Brain microvascular endothelial cell (primary cell): ENCODE measurements at regions not wholly inside any gene's neighbourhood (a gene's known extent, or its start where the extent isn't known, plus 50 kb on each side); places are given as distances from the start of the nearest gene placed in this dataset.

Experiments
- DNase-seq: peaks from one replicate; pipeline ENCODE4 v3.0.0-alpha.2; 2020
- H3K27ac ChIP-seq: fragments of 250-450 bp; sonication (Bioruptor Pico); 2 replicates; pipeline ENCODE4 v1.5.1; 2020; ENCODE audit warnings: mild to moderate bottlenecking, moderate library complexity
- H3K27me3 ChIP-seq: fragments of 250-450 bp; sonication (Bioruptor Pico); replicated peaks from 2 replicates; pipeline ENCODE4 v1.5.1; 2020; ENCODE audit warnings: mild to moderate bottlenecking
- H3K36me3 ChIP-seq: fragments of 250-450 bp; sonication (Bioruptor Pico); replicated peaks from 2 replicates; pipeline ENCODE4 v1.5.1; 2020; ENCODE audit warnings: mild to moderate bottlenecking
- H3K4me3 ChIP-seq: 2 replicates; pipeline ENCODE4 v1.5.1; 2011; ENCODE audit warnings: low read depth, mild to moderate bottlenecking, control low read depth, low read length, moderate library complexity
- in situ Hi-C: cut with HindIII; loops from 2 replicates; pipeline ENCODE4 v1.10.0; 2017; ENCODE audit warnings: low sequenced_read_pairs, low pct_ligation_motif_present
- TF ChIP-seq, protein P1 (sequence below): IDR thresholded peaks from 2 replicates; pipeline ENCODE4 v1.5.1; 2011; ENCODE audit warnings: low read depth, mild to moderate bottlenecking, moderate library complexity, low read length, control low read depth, inconsistent platforms; ENCODE audit errors: missing control alignments

DNA sequence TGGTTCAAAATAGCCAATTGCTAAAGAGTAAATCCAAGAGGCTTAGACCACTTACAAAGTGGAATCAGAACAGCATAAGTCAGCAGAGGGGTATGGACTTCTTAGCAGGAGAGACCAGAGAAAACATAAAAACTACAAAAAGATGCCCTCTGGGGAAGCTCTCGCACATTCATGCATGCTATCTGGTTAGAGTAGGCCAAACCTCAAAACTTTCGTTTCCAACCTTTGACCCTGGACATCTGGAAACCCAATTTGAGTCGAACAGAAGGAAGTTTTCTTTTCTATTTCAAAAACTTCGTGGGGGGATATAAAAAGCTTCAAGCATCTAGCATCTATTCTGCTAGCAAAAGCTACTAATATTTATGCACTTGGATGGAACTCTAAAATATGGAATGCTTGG, 523.9 kb upstream of the AGTR1 start:
- Histone ChIP-seq H3K27ac (no peak overlapping the region), H3K36me3 (no peaks in the 10 kb centered on the region), H3K27me3 (no peaks in the 10 kb centered on the region), H3K4me3 (no peak overlapping the region)
- DNase-seq, result peak; percentile 20
- TF ChIP-seq, protein P1, sequence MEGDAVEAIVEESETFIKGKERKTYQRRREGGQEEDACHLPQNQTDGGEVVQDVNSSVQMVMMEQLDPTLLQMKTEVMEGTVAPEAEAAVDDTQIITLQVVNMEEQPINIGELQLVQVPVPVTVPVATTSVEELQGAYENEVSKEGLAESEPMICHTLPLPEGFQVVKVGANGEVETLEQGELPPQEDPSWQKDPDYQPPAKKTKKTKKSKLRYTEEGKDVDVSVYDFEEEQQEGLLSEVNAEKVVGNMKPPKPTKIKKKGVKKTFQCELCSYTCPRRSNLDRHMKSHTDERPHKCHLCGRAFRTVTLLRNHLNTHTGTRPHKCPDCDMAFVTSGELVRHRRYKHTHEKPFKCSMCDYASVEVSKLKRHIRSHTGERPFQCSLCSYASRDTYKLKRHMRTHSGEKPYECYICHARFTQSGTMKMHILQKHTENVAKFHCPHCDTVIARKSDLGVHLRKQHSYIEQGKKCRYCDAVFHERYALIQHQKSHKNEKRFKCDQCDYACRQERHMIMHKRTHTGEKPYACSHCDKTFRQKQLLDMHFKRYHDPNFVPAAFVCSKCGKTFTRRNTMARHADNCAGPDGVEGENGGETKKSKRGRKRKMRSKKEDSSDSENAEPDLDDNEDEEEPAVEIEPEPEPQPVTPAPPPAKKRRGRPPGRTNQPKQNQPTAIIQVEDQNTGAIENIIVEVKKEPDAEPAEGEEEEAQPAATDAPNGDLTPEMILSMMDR, result no peak
- in situ Hi-C loops, result no loop called here

DNA sequence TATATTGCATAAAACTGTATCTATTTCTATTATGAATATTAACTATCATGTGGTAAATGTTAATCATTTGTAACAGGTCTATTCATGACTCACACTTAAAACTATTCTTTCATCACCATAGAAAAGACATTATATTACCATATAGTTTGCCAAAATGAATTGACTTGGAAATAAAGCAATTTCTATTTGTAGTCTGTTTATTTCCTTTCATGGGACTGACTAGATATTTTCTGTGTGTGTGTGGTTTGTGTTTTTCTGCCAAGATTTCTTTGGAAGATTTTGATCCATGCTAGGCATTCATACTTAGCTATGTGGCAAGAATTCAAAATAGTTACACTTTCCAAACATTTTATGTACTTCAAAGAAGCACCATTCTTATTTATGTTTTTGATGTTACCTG, 522.5 kb upstream of the AGTR1 start:
- Histone ChIP-seq H3K27me3 (no peaks in the 10 kb centered on the region), H3K36me3 (no peaks in the 10 kb centered on the region), H3K27ac (no peak overlapping the region), H3K4me3 (no peak overlapping the region)
- in situ Hi-C loops, result no loop called here
- TF ChIP-seq, protein P1, result no peak
- no peak for DNase-seq

DNA sequence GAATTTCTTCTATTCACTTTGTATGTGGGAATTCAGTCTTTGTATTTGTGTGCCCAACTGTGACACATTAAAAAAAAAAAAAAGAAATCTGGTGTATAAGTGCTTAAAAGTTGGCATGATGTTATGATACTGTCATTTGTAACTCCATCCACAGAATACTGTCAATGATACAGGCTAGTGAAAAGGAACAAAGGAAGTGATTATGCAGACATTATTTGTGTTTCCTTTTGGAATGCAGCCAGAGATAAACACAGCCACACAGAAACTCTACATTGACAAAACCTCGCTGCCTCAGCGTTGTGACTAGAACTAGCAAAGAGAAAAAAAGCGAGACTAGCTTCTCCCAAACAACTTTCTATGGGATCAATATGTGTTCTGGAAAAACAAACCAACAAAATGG, 519.2 kb upstream of the AGTR1 start:
- H3K27me3 ChIP-seq, result no peaks in the 10 kb centered on the region
- in situ Hi-C loops, result no loop called here
- no peak overlapping the region for H3K4me3 ChIP-seq
- H3K36me3 ChIP-seq, result no peaks in the 10 kb centered on the region
- DNase-seq, result peak; percentile 31
- TF ChIP-seq, protein P1, result no peak
- no peak overlapping the region for H3K27ac ChIP-seq

DNA sequence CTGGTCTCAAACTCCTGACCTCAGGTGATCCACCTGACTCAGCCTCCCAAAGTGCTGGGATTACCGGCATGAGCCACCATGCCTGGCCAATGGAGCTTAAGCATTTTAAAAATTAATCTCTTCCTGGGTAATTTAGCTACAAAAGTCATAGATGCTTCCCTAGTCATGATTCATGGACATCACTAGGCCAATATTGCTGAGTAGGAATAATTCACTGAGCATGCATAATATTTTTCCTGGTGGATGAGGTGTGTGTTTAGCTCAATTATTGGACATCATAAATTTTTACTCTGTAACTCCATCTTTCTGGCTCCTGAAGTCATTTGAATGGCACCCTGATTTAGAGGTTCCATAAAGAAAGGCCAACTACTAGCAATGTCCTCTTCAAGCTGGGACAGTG, 512.9 kb upstream of the AGTR1 start:
- no peaks in the 10 kb centered on the region for H3K27me3 ChIP-seq
- no peak overlapping the region for H3K4me3 ChIP-seq
- in situ Hi-C loops, result no loop called here
- TF ChIP-seq, protein P1, result no peak
- no peak overlapping the region for H3K27ac ChIP-seq
- no peak for DNase-seq
- H3K36me3 ChIP-seq, result no peaks in the 10 kb centered on the region

DNA sequence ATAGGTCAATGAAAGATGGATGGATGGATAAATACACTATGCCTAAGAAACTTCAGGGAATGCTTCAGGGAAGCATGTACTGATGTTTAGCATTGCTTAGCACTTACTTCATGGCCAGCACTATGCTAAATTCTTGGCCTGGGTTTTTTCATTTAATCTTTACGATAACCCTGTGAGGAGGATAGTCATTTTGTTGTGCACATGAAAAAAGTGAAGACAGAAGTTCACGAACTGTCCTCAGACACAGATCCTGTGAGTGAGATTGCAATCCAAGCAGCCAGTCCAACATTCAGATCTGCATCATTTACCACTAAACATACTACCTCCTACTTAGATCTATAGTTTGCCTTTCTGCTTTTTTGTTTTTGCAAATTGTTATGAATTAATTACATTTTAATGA, 510.8 kb upstream of the AGTR1 start:
- H3K4me3 ChIP-seq, result no peak overlapping the region
- in situ Hi-C loops, result no loop called here
- H3K27me3 ChIP-seq, result no peaks in the 10 kb centered on the region
- TF ChIP-seq, protein P1, result no peak
- no peaks in the 10 kb centered on the region for H3K36me3 ChIP-seq
- DNase-seq, result no peak
- no peak overlapping the region for H3K27ac ChIP-seq

DNA sequence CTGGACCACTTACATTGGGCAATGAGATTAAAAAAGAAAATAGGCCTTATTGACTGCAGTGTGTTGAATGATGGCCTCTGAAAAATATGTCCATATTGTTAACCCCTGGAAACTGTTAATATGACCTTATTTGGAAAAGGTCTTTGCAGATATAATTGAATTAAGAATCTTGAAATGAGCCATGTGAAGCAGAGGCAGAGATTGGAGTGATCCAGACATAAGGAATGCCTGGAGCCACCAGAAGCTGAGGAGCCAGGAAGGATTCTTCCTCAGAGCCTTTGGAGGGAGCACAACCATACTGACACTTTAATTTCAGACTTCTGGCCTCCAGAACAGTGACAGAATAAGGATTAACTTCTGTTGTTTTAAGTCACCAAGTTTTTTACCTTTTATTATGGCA, 510.4 kb upstream of the AGTR1 start:
- no peak overlapping the region for H3K27ac ChIP-seq
- H3K36me3 ChIP-seq, result no peaks in the 10 kb centered on the region
- in situ Hi-C loops, result no loop called here
- no peaks in the 10 kb centered on the region for H3K27me3 ChIP-seq
- TF ChIP-seq, protein P1, result no peak
- no peak for DNase-seq
- no peak overlapping the region for H3K4me3 ChIP-seq
